ENCODE measurements at regions not wholly inside any gene's neighbourhood (a gene's known extent, or its start where the extent isn't known, plus 50 kb on each side); places are given as distances from the start of the nearest gene placed in this dataset.

GRCh38 chr2:145635706-145636427 is 1115.9 kb upstream of the ZEB2 start:
- no peak for ATAC-seq
- no peak for TF ChIP-seq GLIS3 (CRISPR knock-in tag; IDR thresholded peaks at IDR 0.05)
- TF ChIP-seq ZNF70 (CRISPR knock-in tag; IDR thresholded peaks at IDR 0.05), result no peak
- TF ChIP-seq ZC3H10 (CRISPR knock-in tag; IDR thresholded peaks at IDR 0.05), result no peak
- no peak for TF ChIP-seq ARNTL (CRISPR knock-in tag; IDR thresholded peaks at IDR 0.05; ENCODE audit: borderline replicate concordance, low read depth)
- TF ChIP-seq PATZ1 (CRISPR knock-in tag; IDR thresholded peaks at IDR 0.05; ENCODE audit: borderline replicate concordance), result no peak

- ATAC-seq, result no peak
- TF ChIP-seq ISL1 (CRISPR knock-in tag; IDR thresholded peaks at IDR 0.05), result no peak
These were observed 1111.6 kb upstream of the ZEB2 start for GRCh38 chr2:145631561-145631960.

GRCh38 chr2:145626301-145626700 is 1106.4 kb upstream of the ZEB2 start:
- no peak for ATAC-seq
- TF ChIP-seq ARNTL (CRISPR knock-in tag; IDR thresholded peaks at IDR 0.05; ENCODE audit: borderline replicate concordance, low read depth), result no peak
- TF ChIP-seq TCF4 (CRISPR knock-in tag; IDR thresholded peaks at IDR 0.05; ENCODE audit: borderline replicate concordance), result no peak
- TF ChIP-seq PATZ1 (CRISPR knock-in tag; IDR thresholded peaks at IDR 0.05; ENCODE audit: borderline replicate concordance), result no peak
- TF ChIP-seq, protein P1, sequence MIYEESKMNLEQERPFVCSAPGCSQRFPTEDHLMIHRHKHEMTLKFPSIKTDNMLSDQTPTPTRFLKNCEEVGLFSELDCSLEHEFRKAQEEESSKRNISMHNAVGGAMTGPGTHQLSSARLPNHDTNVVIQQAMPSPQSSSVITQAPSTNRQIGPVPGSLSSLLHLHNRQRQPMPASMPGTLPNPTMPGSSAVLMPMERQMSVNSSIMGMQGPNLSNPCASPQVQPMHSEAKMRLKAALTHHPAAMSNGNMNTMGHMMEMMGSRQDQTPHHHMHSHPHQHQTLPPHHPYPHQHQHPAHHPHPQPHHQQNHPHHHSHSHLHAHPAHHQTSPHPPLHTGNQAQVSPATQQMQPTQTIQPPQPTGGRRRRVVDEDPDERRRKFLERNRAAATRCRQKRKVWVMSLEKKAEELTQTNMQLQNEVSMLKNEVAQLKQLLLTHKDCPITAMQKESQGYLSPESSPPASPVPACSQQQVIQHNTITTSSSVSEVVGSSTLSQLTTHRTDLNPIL (CRISPR knock-in tag; IDR thresholded peaks at IDR 0.05; ENCODE audit: low read depth), result no peak
- TF ChIP-seq TSHZ2 (CRISPR knock-in tag; IDR thresholded peaks at IDR 0.05), result no peak
- TF ChIP-seq TOX (CRISPR knock-in tag; IDR thresholded peaks at IDR 0.05; ENCODE audit: borderline replicate concordance), result no peak
- no peak for TF ChIP-seq CSDC2 (CRISPR knock-in tag; IDR thresholded peaks at IDR 0.05)
- no peak for TF ChIP-seq GLIS3 (CRISPR knock-in tag; IDR thresholded peaks at IDR 0.05)
- TF ChIP-seq SNAI2 (CRISPR knock-in tag; IDR thresholded peaks at IDR 0.05), result no peak
- TF ChIP-seq ISL1 (CRISPR knock-in tag; IDR thresholded peaks at IDR 0.05), result no peak

- TF ChIP-seq ARNTL (CRISPR knock-in tag; IDR thresholded peaks at IDR 0.05; ENCODE audit: borderline replicate concordance, low read depth), result no peak
- TF ChIP-seq ESRRG (CRISPR knock-in tag; IDR thresholded peaks at IDR 0.05), result no peak
- TF ChIP-seq ZNF70 (CRISPR knock-in tag; IDR thresholded peaks at IDR 0.05), result no peak
- no peak for TF ChIP-seq PATZ1 (CRISPR knock-in tag; IDR thresholded peaks at IDR 0.05; ENCODE audit: borderline replicate concordance)
- TF ChIP-seq ZC3H10 (CRISPR knock-in tag; IDR thresholded peaks at IDR 0.05), result no peak
- no peak for TF ChIP-seq ZFP3 (CRISPR knock-in tag; IDR thresholded peaks at IDR 0.05)
- no peak for TF ChIP-seq TCF4 (CRISPR knock-in tag; IDR thresholded peaks at IDR 0.05; ENCODE audit: borderline replicate concordance)
- TF ChIP-seq BACH2 (CRISPR knock-in tag; IDR thresholded peaks at IDR 0.05; ENCODE audit: borderline replicate concordance), result no peak
- no peak for TF ChIP-seq GLIS3 (CRISPR knock-in tag; IDR thresholded peaks at IDR 0.05)
- no peak for TF ChIP-seq ZFP30 (CRISPR knock-in tag; IDR thresholded peaks at IDR 0.05)
- no peak for TF ChIP-seq OSR1 (CRISPR knock-in tag; IDR thresholded peaks at IDR 0.05)
- TF ChIP-seq TOX (CRISPR knock-in tag; IDR thresholded peaks at IDR 0.05; ENCODE audit: borderline replicate concordance), result no peak
- TF ChIP-seq ISL1 (CRISPR knock-in tag; IDR thresholded peaks at IDR 0.05), result no peak
- ATAC-seq, result no peak
These were observed 1105.2 kb upstream of the ZEB2 start for GRCh38 chr2:145625111-145625510.
